Mesenchymal stem cell (in vitro differentiated cells and primary cell): ENCODE measurements at regions not wholly inside any gene's neighbourhood (a gene's known extent, or its start where the extent isn't known, plus 50 kb on each side); places are given as distances from the start of the nearest gene placed in this dataset.
"Not testable (repeated sequence)": the region's sequence is repeated elsewhere in the genome, so short reads cannot be mapped to it uniquely, and the experiment has no call there.

ENCODE experiments used
- DNase-seq: peaks from one replicate; pipeline ENCODE4 v3.0.0-alpha.2; 2013
- H2AFZ ChIP-seq: one replicate; pipeline ENCODE4 v1.6.1; 2013; ENCODE audit warnings: low read depth, mild to moderate bottlenecking, control low read depth, inconsistent platforms, low read length, moderate library complexity
- H2AK5ac ChIP-seq: 2 replicates; pipeline ENCODE4 v1.6.1; 2013; ENCODE audit warnings: low read length, moderate library complexity, mild to moderate bottlenecking, inconsistent platforms; ENCODE audit not compliant: severe bottlenecking
- H2BK120ac ChIP-seq: one replicate; pipeline ENCODE4 v1.6.1; 2013; ENCODE audit warnings: low read depth, mild to moderate bottlenecking, inconsistent platforms, low read length, moderate library complexity
- H2BK12ac ChIP-seq, 2 experiments: one replicate each; pipeline ENCODE4 v1.6.1; 2013; ENCODE audit warnings: inconsistent platforms in 2 of 2, low read length in 2 of 2, mild to moderate bottlenecking in 2 of 2, moderate library complexity in 2 of 2, control low read depth in 1 of 2
- H2BK15ac ChIP-seq: one replicate; pipeline ENCODE4 v1.6.1; 2013; ENCODE audit warnings: mild to moderate bottlenecking, low read depth, inconsistent platforms; ENCODE audit not compliant: poor library complexity, severe bottlenecking
- H2BK5ac ChIP-seq: 2 replicates; pipeline ENCODE4 v1.6.1; 2013; ENCODE audit warnings: low read depth, mild to moderate bottlenecking, low read length, control low read depth, inconsistent platforms; ENCODE audit not compliant: poor library complexity, severe bottlenecking
- H3K14ac ChIP-seq, 2 experiments: one replicate each; pipeline ENCODE4 v1.6.1; 2013; ENCODE audit warnings: inconsistent platforms in 2 of 2, low read length in 2 of 2, control low read depth in 1 of 2, mild to moderate bottlenecking in 1 of 2, moderate library complexity in 1 of 2
- H3K18ac ChIP-seq, 2 experiments: one replicate each; pipeline ENCODE4 v1.6.1; 2013; ENCODE audit warnings: inconsistent platforms in 2 of 2, low read length in 2 of 2, control low read depth in 1 of 2, low read depth in 1 of 2, mild to moderate bottlenecking in 1 of 2
- H3K23ac ChIP-seq, 2 experiments: one replicate each; pipeline ENCODE4 v1.6.1; 2013; ENCODE audit warnings: inconsistent platforms in 2 of 2, low read length in 2 of 2, mild to moderate bottlenecking in 2 of 2, moderate library complexity in 2 of 2, control low read depth in 1 of 2
- H3K27ac ChIP-seq: 2 replicates; pipeline ENCODE4 v1.5.1; 2013; ENCODE audit warnings: mild to moderate bottlenecking, moderate library complexity, low read length, control low read depth, inconsistent platforms; ENCODE audit not compliant: poor library complexity, severe bottlenecking
- H3K27me3 ChIP-seq, 2 experiments: 2 replicates each; pipeline versions ENCODE4 v1.6.1 to v1.7.0; 2013; ENCODE audit warnings: low read length in 2 of 2, mild to moderate bottlenecking in 2 of 2, moderate library complexity in 2 of 2, control low read depth in 1 of 2, inconsistent platforms in 1 of 2; ENCODE audit not compliant: control insufficient read depth in 1 of 2, insufficient read depth in 1 of 2
- H3K36me3 ChIP-seq, 2 experiments: 2 replicates each; pipeline versions ENCODE4 v1.6.1 to v1.7.0; 2013; ENCODE audit warnings: low read length in 2 of 2, control low read depth in 1 of 2, inconsistent platforms in 1 of 2, low read depth in 1 of 2, mild to moderate bottlenecking in 1 of 2; ENCODE audit not compliant: insufficient read depth in 2 of 2, control insufficient read depth in 1 of 2
- H3K4ac ChIP-seq, 2 experiments: one replicate each; pipeline ENCODE4 v1.6.1; 2013; ENCODE audit warnings: inconsistent platforms in 2 of 2, low read length in 2 of 2, mild to moderate bottlenecking in 2 of 2, moderate library complexity in 2 of 2, control low read depth in 1 of 2, low read depth in 1 of 2
- H3K4me1 ChIP-seq: 2 replicates; pipeline ENCODE4 v1.6.1; 2013; ENCODE audit warnings: low read depth, low read length, control low read depth; ENCODE audit not compliant: control insufficient read depth, insufficient read depth
- H3K4me2 ChIP-seq: 2 replicates; pipeline ENCODE4 v1.6.1; 2013; ENCODE audit warnings: low read length, mild to moderate bottlenecking, inconsistent platforms; ENCODE audit not compliant: poor library complexity, severe bottlenecking
- H3K4me3 ChIP-seq, 2 experiments: 2 replicates each; pipeline versions ENCODE4 v1.5.1 to v1.7.0; 2013; ENCODE audit warnings: low read length in 2 of 2, mild to moderate bottlenecking in 2 of 2, control low read depth in 1 of 2, low read depth in 1 of 2; ENCODE audit not compliant: insufficient read depth in 1 of 2
- H3K79me1 ChIP-seq: replicated peaks from 2 replicates; pipeline ENCODE4 v1.6.1; 2013; ENCODE audit warnings: mild to moderate bottlenecking, control low read depth, low read length, inconsistent platforms; ENCODE audit not compliant: poor library complexity, severe bottlenecking
- H3K9ac ChIP-seq: 2 replicates; pipeline ENCODE4 v1.7.0; 2013; ENCODE audit warnings: mild to moderate bottlenecking, low read length, moderate library complexity
- H3K9me3 ChIP-seq: 2 replicates; pipeline ENCODE4 v1.7.0; 2013; ENCODE audit warnings: mild to moderate bottlenecking, low read length; ENCODE audit not compliant: control insufficient read depth
- H4K8ac ChIP-seq: one replicate; pipeline ENCODE4 v1.6.1; 2013; ENCODE audit warnings: inconsistent platforms, mild to moderate bottlenecking, low read length, moderate library complexity
- H4K91ac ChIP-seq: one replicate; pipeline ENCODE4 v1.6.1; 2013; ENCODE audit warnings: mild to moderate bottlenecking, low read length, inconsistent platforms
- WGBS: methylation state at CpG from one replicate; pipeline ENCODE4 v1.1.7; 2013; ENCODE audit warnings: mixed read lengths; 5-methylcytosine and 5-hydroxymethylcytosine counted together

GRCh38 chr22:47615051-47615450, 852.6 kb downstream of the TBC1D22A start:
- Histone ChIP-seq H3K9ac (no peak overlapping the region), H4K8ac (no peak overlapping the region), H3K4me2 (no peak overlapping the region), H2AK5ac (no peak overlapping the region), H2BK12ac (no peak overlapping the region), H3K27ac (no peak overlapping the region), H3K4me1 (no peaks in the 10 kb centered on the region), H3K9me3 (no peaks in the 10 kb centered on the region), H3K4me3 (no peak overlapping the region), H3K18ac (no peak overlapping the region), H3K14ac (no peak overlapping the region), H2BK5ac (no peak overlapping the region), H3K4ac (no peak overlapping the region), H4K91ac (no peak overlapping the region), H2AFZ (no peak overlapping the region), H3K36me3 (no peaks in the 10 kb centered on the region), H2BK120ac (no peak overlapping the region), H2BK15ac (no peak overlapping the region), H3K79me1 (no peaks in the 10 kb centered on the region), H3K23ac (no peak overlapping the region), H3K27me3 (no peaks in the 10 kb centered on the region)
- WGBS = 85% methylated on average over 10 of the region's 10 CpGs
- no peak for DNase-seq

DNA sequence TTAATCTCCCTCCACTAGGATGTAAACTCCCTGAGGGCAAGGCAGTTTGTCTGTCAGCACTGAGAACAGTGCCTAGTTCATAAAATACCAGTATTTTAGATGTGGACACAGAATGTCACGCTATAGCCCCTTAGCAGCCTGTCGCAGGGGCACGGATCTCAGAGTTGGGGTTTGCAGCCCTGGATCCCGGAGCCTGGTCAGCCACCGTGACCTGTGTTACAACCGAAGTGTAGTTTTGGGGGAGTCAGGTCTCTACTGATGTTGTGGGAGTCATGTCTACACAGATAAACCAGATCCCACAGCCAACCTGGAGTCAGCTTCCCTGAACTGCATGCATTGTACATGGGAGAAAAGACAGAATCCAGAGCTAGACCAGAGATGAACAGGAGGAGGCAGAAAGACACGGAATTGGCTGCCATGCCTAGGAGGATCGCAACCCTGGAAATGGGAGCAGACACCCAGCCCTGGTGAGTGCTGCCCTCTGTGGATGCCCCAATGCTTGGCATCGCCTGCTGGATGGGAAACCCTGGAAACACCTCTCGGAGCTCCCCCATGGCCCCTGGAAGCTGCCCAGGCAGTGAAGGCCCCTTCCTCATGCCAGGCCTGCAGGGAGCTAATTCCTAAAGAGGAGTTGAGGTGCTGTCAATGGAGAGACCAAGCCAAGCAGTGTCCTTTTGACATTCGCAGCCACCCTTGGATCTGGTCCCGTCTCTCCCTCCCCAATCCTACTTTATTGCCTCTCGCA, 851.3 kb downstream of the TBC1D22A start:
- no peak overlapping the region for H3K9ac ChIP-seq
- no peak overlapping the region for H2BK12ac ChIP-seq
- no peak overlapping the region for H2AK5ac ChIP-seq
- 77% methylated on average over 11 of the region's 13 CpGs for WGBS
- no peaks in the 10 kb centered on the region for H3K4me1 ChIP-seq
- no peak overlapping the region for H3K27ac ChIP-seq
- no peak overlapping the region for H2BK5ac ChIP-seq
- no peak overlapping the region for H3K23ac ChIP-seq
- H3K4me2 ChIP-seq = no peak overlapping the region
- H2BK120ac ChIP-seq = no peak overlapping the region
- no peak for DNase-seq
- H2AFZ ChIP-seq = no peak overlapping the region
- H3K27me3 ChIP-seq = no peaks in the 10 kb centered on the region
- no peaks in the 10 kb centered on the region for H3K79me1 ChIP-seq
- no peak overlapping the region for H4K8ac ChIP-seq
- H3K18ac ChIP-seq = no peak overlapping the region
- H3K4me3 ChIP-seq = no peak overlapping the region
- H3K14ac ChIP-seq = no peak overlapping the region
- no peak overlapping the region for H2BK15ac ChIP-seq
- H4K91ac ChIP-seq = no peak overlapping the region
- no peak overlapping the region for H3K4ac ChIP-seq
- no peaks in the 10 kb centered on the region for H3K9me3 ChIP-seq
- no peaks in the 10 kb centered on the region for H3K36me3 ChIP-seq

DNA sequence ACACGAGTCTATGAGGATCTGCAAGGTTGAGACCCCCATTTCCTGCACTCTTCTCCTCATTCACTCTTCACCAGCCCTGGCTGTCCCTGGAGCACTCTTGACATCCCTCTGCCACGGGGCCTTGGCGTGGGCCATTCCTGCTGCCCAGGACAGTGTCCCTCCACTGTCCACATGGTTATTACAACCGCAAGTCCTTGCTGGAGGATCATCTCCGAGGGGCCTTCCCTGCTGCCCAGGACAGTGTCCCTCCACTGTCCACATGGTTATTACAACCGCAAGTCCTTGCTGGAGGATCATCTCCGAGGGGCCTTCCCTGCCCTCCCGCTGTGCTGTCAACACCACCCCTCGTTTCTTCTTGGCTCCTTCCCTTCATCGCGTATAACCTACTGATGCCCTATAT, 850.7 kb downstream of the TBC1D22A start:
- H3K4ac ChIP-seq, H2AK5ac ChIP-seq, H4K8ac ChIP-seq, H2BK5ac ChIP-seq, H3K14ac ChIP-seq, H3K27me3 ChIP-seq, H3K4me2 ChIP-seq, DNase-seq, H3K9ac ChIP-seq, H3K23ac ChIP-seq, H3K9me3 ChIP-seq, H3K36me3 ChIP-seq, H3K79me1 ChIP-seq, H2BK12ac ChIP-seq, H3K27ac ChIP-seq, H3K4me1 ChIP-seq, H2BK120ac ChIP-seq, H2BK15ac ChIP-seq, H3K18ac ChIP-seq, H4K91ac ChIP-seq, H3K4me3 ChIP-seq, H2AFZ ChIP-seq: not testable (repeated sequence)
- WGBS = 70% methylated on average over 11 of the region's 11 CpGs

DNA sequence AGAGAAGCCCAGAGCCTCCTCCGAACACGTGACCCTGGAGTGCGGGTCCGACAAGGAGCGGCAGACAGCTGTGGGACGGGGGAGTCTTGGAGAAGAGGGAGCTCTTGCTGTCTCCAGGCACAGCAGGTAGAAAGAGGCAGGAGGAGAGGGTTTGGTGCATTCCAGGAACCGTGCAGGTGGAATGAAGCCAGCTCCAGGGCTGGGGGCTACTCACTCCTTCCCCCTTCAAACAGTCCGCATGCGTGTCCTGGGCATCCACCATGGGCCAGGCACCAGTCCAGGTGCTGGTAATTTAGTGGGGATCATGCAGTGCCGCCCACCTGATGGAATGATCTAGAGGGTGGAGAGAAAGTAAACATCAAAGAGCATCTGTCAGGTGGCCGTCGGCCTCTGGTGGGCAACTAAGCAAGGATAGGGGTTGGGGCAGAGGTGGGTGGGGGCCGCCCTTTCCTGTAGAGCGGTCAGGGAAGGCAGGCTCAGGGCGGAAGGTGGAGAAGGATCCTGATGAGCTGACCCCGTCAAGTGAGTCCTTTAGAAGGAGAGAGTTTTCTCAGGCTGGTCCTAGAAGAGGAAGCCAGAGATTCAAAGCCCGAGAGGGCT, 850.0 kb downstream of the TBC1D22A start:
- 82% methylated on average over 17 of the region's 17 CpGs for WGBS
- no peak overlapping the region for H3K4me2 ChIP-seq
- DNase-seq = no peak

More for the DNA sequence above, 850.0 kb downstream of the TBC1D22A start:
- H3K4me1 ChIP-seq = no peaks in the 10 kb centered on the region
- no peak overlapping the region for H2AFZ ChIP-seq
- H4K8ac ChIP-seq = no peak overlapping the region
- no peak overlapping the region for H2BK5ac ChIP-seq
- H2BK12ac ChIP-seq = no peak overlapping the region
- no peaks in the 10 kb centered on the region for H3K27me3 ChIP-seq
- no peak overlapping the region for H3K14ac ChIP-seq
- no peak overlapping the region for H3K9ac ChIP-seq
- no peak overlapping the region for H2AK5ac ChIP-seq
- H3K79me1 ChIP-seq = no peaks in the 10 kb centered on the region
- no peak overlapping the region for H3K4ac ChIP-seq
- no peaks in the 10 kb centered on the region for H3K9me3 ChIP-seq
- no peaks in the 10 kb centered on the region for H3K36me3 ChIP-seq
- no peak overlapping the region for H3K4me3 ChIP-seq
- no peak overlapping the region for H3K23ac ChIP-seq
- H2BK120ac ChIP-seq = no peak overlapping the region
- no peak overlapping the region for H2BK15ac ChIP-seq
- H3K27ac ChIP-seq = no peak overlapping the region
- H4K91ac ChIP-seq = no peak overlapping the region
- H3K18ac ChIP-seq = no peak overlapping the region
